ENCODE measurements at regions not wholly inside any gene's neighbourhood (a gene's known extent, or its start where the extent isn't known, plus 50 kb on each side); places are given as distances from the start of the nearest gene placed in this dataset.
"Not testable (repeated sequence)": the region's sequence is repeated elsewhere in the genome, so short reads cannot be mapped to it uniquely, and the experiment has no call there.

DNA sequence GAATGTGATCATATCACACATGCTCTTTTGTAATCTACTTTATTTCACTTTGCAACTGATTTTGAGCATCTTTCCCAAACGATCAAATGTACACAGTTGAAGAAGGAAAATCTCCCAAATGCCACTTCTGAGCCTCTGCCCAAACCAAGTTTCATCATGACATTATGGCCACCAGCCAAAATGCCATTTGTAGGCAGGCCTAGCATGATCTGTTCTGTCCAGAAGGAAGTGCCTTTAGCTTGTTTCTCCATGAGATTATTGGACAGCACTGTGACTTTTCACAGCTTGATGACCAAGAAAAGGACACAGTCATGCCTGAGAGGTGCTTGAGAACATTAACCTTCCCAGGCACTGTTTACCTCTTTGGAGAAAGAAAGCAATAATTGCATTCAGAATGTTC, 73.2 kb upstream of the PIP5K1B start:
- ChIA-PET CTCF (no interaction called here), POLR2A (no interaction called here)
- H3K4me3 ChIP-seq (ENCODE audit: low read depth, low read length): no peak overlapping the region
- no peaks in the 10 kb centered on the region for H3K36me3 ChIP-seq (ENCODE audit: control insufficient read depth, insufficient read depth, low read length)
- TF ChIP-seq, protein P1, sequence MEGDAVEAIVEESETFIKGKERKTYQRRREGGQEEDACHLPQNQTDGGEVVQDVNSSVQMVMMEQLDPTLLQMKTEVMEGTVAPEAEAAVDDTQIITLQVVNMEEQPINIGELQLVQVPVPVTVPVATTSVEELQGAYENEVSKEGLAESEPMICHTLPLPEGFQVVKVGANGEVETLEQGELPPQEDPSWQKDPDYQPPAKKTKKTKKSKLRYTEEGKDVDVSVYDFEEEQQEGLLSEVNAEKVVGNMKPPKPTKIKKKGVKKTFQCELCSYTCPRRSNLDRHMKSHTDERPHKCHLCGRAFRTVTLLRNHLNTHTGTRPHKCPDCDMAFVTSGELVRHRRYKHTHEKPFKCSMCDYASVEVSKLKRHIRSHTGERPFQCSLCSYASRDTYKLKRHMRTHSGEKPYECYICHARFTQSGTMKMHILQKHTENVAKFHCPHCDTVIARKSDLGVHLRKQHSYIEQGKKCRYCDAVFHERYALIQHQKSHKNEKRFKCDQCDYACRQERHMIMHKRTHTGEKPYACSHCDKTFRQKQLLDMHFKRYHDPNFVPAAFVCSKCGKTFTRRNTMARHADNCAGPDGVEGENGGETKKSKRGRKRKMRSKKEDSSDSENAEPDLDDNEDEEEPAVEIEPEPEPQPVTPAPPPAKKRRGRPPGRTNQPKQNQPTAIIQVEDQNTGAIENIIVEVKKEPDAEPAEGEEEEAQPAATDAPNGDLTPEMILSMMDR (IDR thresholded peaks at IDR 0.05; ENCODE audit: insufficient read depth, low read depth, low read length): no peak
- DNase-seq (ENCODE audit: low read depth): no peak
- no peaks in the 10 kb centered on the region for H3K27me3 ChIP-seq (ENCODE audit: control insufficient read depth, insufficient read depth, low read length)

DNA sequence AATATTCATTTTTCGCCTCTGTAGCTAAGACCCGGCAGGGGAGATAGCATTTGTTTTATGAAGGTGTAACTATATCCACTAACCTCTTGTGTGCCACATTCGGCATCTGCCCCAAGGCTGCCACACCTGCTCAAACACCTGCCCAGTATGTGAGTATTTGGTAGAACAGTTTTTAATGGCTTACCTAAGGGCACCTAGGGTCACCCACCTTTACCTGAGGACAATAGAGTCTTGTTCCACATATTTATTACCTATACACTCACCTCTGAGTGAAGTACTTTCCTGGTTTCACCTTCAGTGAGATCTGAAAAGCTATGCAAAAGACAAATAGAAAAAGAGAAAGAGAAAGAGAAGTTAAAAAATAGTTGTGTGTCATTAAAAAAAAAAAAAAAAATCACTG, 68.0 kb upstream of the PIP5K1B start:
- H3K27me3 ChIP-seq (ENCODE audit: control insufficient read depth, insufficient read depth, low read length): no peaks in the 10 kb centered on the region
- no peak for DNase-seq (ENCODE audit: low read depth)
- ChIA-PET CTCF (no interaction called here), POLR2A (no interaction called here)
- H3K36me3 ChIP-seq (ENCODE audit: control insufficient read depth, insufficient read depth, low read length): no peaks in the 10 kb centered on the region
- TF ChIP-seq, protein P1 (IDR thresholded peaks at IDR 0.05; ENCODE audit: insufficient read depth, low read depth, low read length): no peak
- no peak overlapping the region for H3K4me3 ChIP-seq (ENCODE audit: low read depth, low read length)

DNA sequence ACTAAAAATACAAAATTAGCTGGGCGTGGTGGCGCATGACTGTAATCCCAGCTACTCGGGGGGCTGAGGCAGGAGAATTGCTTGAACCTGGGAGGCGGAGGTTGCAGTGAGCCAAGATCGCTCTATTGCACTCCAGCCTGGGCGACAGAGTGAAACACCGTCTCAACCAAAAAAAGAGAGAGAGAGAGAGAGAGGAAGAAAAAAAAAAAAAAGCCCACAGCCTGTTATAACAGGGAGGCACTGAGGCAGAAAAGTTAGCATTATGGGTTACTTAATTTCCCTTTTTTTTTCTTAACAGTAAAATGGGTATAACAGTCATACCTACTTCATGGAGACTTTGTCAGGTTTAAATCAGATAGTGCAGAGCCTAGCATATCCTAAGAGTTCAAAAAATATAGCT, 65.8 kb upstream of the PIP5K1B start:
- DNase-seq (ENCODE audit: low read depth); H3K27me3 ChIP-seq (ENCODE audit: control insufficient read depth, insufficient read depth, low read length); H3K4me3 ChIP-seq (ENCODE audit: low read depth, low read length); POLR2A ChIA-PET; H3K36me3 ChIP-seq (ENCODE audit: control insufficient read depth, insufficient read depth, low read length); CTCF ChIA-PET: not testable (repeated sequence)

DNA sequence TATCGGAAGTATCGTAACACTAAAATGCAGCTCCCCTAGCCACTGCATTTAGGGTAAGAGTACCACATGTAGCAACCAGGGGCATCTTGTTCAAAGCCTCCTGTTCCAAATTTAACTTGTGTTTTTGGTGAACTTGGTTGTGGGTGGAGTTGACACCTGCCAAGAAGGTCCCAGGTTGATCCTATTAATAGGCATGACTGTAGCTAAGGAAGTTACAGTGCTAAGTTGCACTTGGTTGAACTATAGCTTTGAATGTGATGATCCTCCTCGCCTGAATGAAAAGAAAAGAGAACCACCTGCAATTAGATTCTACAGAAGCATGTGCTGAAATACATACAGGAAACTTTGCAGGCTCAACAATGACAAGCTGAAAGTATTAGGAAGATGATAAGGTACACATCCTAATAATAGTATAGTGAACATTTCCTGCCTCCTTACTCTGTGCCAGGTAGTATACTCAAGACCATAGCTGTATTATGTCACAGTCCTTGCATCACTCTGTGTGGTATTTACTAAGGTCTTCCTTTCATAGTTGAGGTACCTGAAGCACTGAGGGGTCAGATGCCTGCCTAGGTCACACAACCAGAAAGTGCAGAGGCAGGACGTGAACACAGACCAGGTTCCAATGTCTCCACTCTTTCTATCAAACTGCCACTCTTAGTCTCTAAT, 64.5 kb upstream of the PIP5K1B start:
- no peak for DNase-seq (ENCODE audit: low read depth)
- ChIA-PET CTCF (interaction anchor here (0.6 kb wide), 1 partner anchor 27 kb away, joined by 3 read pairs; no protein-coding TSS in a partner anchor), POLR2A (no interaction called here)
- Histone ChIP-seq H3K4me3 (ENCODE audit: low read depth, low read length) (no peak overlapping the region), H3K36me3 (ENCODE audit: control insufficient read depth, insufficient read depth, low read length) (no peaks in the 10 kb centered on the region), H3K27me3 (ENCODE audit: control insufficient read depth, insufficient read depth, low read length) (no peaks in the 10 kb centered on the region)
- TF ChIP-seq, protein P1 (IDR thresholded peaks at IDR 0.05; ENCODE audit: insufficient read depth, low read depth, low read length): no peak

DNA sequence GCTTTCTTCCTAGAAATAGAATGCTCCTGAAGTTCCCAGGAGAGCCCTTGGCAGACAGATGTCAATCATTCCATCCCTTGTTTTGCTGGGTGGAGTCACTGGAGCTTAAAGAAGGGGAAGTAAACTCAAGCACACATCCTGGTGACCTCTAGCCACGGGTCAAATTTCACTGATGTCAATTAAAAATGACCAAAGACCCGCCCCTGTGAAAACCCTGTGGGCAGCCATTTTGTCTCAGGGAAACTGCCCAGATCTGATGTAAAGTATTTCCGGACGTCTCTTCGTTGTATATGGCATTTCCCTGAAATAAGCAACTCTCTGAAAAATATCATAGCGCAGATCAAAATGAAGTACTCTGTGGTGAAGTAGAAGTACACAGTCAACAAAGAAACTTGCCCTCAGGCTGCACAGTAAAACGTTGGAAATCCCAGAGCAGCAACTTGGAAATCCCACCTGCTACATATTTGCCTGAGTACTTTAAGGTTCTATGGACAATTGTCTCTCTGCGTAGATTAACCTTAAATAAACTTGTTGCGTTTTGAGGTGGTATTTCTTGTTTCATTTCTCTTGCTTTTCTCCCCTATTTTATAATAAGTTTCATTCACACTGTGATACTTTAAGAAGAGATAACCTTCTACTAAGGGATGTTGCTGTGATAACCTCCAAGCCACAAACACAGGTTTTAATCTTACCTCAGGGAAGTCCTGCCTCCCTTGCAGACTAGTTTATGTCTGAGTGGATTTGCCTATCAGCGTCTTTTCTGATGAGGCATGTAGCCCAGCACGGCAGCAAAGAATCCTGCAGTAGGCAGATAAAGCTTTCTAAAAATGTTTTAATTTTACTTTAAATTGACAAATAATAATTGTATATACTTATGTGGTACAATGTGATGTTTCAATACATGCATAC, 60.9 kb upstream of the PIP5K1B start:
- ChIA-PET POLR2A (no interaction called here), CTCF (no interaction called here)
- TF ChIP-seq, protein P1 (IDR thresholded peaks at IDR 0.05; ENCODE audit: insufficient read depth, low read depth, low read length): no peak
- Histone ChIP-seq H3K27me3 (ENCODE audit: control insufficient read depth, insufficient read depth, low read length) (no peaks in the 10 kb centered on the region), H3K4me3 (ENCODE audit: low read depth, low read length) (no peak overlapping the region), H3K36me3 (ENCODE audit: control insufficient read depth, insufficient read depth, low read length) (no peaks in the 10 kb centered on the region)
- DNase-seq (ENCODE audit: low read depth): no peak
